ENCODE measurements at regions not wholly inside any gene's neighbourhood (a gene's known extent, or its start where the extent isn't known, plus 50 kb on each side); places are given as distances from the start of the nearest gene placed in this dataset.
"Not testable (repeated sequence)": the region's sequence is repeated elsewhere in the genome, so short reads cannot be mapped to it uniquely, and the experiment has no call there.

DNA sequence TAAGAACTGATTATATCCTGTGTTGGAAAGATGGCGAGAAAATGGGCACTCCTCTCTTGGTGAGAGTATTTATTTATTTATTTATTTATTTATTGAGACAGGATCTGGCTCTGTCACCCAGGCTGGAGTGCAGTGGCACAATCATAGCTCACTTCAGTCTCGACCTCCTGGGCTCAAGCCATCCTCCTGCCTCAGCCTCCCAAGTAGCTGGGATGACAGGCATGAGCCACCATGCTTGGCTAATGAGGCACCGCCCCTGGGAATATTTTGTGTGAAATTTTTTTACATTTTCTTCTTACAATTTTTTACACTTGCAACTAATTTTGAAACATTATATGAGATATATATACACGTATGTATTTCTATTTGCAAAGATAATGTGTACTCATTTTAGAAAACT lies 150.5 kb upstream of the PRR20G start:
- no peak for DNase-seq

DNA sequence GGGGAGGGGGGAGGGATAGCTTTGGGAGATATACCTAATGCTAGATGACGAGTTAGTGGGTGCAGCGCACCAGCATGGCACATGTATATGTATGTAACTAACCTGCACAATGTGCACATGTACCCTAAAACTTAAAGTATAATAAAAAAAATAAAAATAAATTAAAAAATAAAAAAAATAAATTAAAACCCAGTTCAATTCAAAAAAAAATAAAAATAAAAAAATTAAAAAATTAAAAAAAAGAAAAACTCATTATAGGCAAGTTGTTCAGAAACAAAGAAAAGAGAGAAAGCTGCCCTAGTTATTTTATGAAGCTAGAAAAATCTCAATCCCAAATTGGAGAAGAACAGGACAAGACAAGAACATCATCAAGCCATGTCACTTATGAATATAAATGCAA lies 147.5 kb upstream of the PRR20G start:
- DNase-seq = not testable (repeated sequence)

DNA sequence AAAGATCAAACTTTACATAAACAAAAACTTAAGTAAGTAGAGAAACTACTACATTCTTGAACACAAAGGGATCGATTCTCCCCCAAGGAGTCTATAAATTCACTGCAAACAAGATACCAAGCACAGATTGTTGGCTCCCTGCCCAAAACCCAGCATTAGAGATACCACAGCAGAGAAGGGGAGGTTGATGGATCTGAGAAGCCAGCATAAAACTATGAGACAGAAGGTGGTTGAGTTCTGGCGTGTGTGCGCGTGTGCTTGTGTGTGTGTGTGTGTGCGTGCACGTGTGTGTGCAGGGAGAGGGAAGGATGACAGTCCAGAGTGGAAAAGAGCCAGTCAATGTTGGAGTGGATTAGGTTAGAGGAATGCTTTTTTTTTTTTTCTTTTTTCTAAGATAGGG lies 143.2 kb upstream of the PRR20G start:
- DNase-seq = no peak

DNA sequence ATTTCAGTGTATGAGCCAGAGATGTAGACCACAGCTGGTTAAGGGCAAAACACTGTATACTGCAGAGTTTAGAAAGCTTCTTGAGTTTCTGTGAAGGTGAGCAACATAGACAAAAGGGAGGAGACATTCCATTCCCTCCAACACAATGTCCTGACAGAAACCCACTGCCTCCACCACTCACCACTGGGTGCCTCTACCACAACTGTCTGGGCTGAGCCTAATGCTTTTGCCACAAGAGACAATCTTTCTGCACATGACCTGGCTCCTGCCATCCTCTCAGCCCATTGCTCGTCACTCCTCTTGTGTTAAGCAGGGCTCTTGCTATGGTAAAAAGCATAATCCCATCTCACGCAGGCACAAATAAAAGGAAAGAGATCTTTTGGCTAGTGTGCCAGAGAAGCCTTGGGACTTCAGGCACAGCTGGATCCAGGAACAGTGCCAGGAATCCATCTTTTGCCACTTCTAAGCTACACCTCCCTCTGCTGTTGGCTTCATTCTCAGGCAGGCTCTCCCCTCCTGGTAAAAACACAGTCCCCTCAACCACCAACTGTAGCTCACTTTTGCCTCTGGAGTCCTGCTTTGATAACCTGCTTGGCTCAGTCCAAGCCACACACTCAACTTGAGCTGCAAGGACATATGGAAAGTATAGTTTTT lies 140.6 kb upstream of the PRR20G start:
- no peak for DNase-seq

DNA sequence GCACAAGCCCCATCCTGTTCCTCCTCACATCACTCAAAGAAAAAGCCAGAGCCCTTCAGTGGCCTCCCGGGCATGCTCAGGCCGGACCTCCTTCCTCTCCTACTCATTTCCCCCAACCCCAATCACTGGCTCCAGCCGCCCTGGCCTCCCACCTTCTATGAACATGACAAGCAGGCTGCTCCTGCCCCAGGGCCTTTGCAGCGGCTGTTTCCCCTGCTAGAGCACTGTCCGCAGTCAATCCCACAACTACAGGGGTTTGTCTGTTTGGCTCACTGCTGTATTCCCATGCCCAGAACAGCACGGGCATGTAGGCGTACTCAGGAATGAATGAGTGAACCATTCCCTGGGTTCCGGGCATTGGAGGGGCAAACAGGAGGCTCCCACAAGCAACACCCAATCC lies 139.8 kb upstream of the PRR20G start:
- no peak for DNase-seq

- no peak for DNase-seq
Observed at GRCh38 chr3:127427156-127427555, 139.3 kb upstream of the PRR20G start.

- DNase-seq = no peak
Observed at GRCh38 chr3:127426444-127427153, 138.8 kb upstream of the PRR20G start.

DNA sequence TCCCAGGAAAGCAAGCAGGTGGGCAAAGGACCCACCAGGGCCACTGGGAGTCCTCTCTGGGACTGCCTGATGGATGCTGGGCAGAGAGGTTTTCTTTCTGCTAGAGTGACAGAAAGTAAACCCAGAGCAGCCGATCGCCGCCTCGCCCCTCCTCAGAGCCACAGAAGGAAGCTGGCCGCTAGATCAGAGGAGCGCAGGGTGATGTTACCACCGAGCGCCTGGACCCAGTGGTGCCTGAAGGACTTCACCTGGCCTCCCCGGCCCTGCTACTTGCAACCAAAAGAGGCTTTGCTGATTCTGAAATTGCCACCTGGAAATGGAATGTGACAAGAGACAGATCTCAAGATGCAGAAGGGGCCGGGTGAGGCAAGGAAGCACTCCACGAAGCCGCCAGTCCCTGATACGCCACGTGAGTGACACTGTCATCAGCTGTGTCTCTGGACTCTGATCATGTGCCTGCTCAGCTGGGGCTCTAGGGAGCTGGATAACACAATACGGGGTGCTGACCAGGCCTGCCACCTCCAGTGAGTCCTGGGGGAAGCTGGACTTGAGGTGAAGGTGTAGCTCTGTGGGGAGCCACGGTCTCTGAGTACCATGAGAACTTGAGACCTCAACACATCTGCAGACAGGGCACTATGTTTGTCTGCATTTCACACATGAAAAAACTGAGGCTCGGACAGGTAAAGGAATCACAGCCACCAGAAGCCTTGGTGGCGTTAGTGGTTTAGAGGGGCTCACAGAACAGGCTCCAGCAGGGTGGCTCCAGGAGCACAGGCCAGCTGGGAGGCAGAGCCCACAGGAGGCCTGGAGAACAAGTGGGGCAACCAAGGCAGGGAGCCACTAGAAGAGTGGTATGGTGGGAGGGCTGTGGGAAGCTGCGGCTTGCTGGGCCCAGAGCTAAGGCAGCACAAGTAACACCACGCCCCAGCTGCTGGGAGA lies 137.9 kb upstream of the PRR20G start:
- no peak for DNase-seq

- no peak for DNase-seq
Observed at GRCh38 chr3:127424766-127425504, 137.1 kb upstream of the PRR20G start.

GRCh38 chr3:127423856-127424765 lies 136.3 kb upstream of the PRR20G start:
- DNase-seq = no peak

- DNase-seq = no peak
Observed at GRCh38 chr3:127422663-127423375, 135.0 kb upstream of the PRR20G start.

- no peak for DNase-seq
Observed at GRCh38 chr3:127421943-127422662, 134.3 kb upstream of the PRR20G start.

DNA sequence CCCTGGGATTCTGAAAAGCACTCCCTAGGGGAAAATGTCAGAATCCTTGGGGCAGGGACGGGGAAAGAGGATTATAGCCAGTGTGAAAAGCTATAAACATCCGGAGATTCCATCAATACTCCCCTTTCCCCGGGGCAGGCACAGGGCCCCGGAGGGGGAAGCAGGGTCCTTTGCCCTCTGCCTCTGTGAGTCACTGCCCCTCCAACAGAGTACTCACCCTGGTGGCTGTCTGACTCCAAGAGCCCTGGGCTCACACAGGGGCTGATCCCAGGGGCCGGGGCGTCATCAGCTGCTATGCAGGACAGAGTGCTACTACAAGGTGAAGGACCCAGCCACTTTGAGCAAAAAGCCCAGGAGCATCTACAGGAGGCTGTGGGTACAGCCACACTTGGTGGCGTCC lies 133.0 kb upstream of the PRR20G start:
- no peak for DNase-seq

GRCh38 chr3:127419641-127420553 lies 132.1 kb upstream of the PRR20G start:
- no peak for DNase-seq

DNA sequence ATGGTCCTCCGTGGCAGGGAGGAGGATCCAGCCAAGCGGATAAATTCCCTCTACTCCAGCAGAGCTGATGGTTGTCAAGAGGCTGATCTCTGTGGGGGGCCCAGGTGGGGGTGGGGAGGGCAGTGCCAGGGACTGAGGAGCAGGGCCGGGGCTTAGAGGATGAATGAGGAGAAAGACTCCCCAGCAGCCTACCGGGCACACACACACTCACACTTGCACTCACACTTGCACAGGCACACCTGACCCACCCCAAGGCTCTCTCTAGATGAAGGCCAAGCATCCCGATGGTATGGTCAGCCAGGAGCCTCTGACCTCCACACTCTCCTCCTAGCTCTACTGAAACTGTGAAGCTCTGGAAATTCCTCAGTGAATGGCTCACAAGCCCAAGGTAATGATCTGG lies 131.3 kb upstream of the PRR20G start:
- no peak for DNase-seq

DNA sequence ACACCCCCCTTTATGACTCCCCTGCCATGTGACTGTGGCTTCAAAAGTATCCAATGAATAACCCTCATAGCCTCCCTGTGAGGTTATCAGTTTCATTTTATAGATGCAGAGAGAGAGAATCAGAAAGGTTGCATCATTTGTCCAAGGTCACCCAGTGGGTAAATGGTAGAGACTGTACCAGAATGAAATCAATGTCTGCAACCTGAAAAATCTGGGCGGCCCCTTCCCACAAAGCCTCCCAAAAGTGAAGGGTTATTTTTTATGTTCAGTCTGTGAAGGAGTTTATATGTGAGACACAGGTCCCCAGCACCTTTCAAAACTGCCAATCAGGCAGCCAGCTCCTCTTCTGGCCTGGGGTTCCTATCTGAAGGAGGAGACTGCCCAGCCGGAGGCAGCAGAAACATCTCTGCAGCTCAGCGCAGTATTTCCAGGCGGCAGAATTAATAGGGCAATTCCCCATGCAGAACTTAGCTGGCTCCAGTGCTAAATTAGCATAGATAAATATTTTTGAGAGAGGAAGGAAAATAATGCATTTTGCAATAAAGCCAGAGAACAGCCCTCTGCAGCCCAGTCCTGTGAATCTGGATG lies 130.8 kb upstream of the PRR20G start:
- no peak for DNase-seq

GRCh38 chr3:127417709-127418559 lies 130.1 kb upstream of the PRR20G start:
- no peak for DNase-seq

GRCh38 chr3:127413871-127414270 lies 126.0 kb upstream of the PRR20G start:
- DNase-seq = no peak

All from effector CD4-positive, alpha-beta T cell (primary cell).